GM21737 (cell line): ENCODE measurements at regions not wholly inside any gene's neighbourhood (a gene's known extent, or its start where the extent isn't known, plus 50 kb on each side); places are given as distances from the start of the nearest gene placed in this dataset.
A peak's percentile ranks its signal among the peaks of the same experiment; 100 is the strongest.
"Not testable (repeated sequence)": the region's sequence is repeated elsewhere in the genome, so short reads cannot be mapped to it uniquely, and the experiment has no call there.

Experiments used
- ATAC-seq: cut with Tn5 transposase; IDR thresholded peaks from one replicate; pipeline ENCODE4 v1.9.1; 2021; ENCODE audit warnings: mild to moderate bottlenecking, moderate library complexity; ENCODE audit not compliant: unreplicated experiment

DNA sequence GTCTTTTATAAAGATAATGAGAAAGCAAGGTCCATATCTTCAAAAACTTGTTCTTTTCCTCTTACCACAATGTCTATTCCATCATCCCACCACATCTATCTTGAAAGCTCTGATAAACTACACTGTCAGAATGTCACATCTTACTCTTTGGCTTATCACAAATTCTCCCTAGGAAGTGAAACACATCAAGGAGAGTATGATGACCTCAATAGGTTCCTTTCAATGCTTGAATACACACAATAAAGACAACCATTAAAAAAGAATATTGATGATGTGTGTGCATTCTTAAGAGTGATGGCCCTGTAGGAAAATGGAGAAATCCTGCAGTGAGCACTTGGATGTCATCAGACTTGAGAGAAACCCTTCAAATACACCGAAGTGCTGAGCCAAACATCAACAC lies 918.1 kb upstream of the SORCS1 start:
- ATAC-seq, result no peak

GRCh38 chr10:108078263-108078662 lies 913.8 kb upstream of the SORCS1 start:
- ATAC-seq, result no peak

GRCh38 chr10:108072466-108072865 lies 908.0 kb upstream of the SORCS1 start:
- no peak for ATAC-seq

- no peak for ATAC-seq
Measured at GRCh38 chr10:108070789-108071188, 906.3 kb upstream of the SORCS1 start.

DNA sequence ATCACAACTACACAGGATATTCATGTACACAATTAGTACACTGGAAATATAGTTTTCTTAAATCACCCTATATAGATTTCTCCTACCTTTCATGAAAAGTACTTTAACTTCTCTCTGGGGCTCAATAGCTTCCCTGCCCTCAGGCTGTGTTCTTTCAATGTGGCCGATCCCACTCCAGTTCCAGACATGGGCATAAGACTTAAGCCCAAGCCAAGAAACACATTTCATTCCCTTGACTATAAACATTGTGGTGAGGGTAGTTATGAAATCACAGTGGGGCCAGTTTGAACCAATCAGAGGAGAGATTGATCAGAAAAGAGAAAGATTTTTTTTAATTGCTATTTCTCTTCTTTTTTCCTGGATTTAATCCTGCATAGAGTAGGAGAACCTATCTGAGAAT lies 904.6 kb upstream of the SORCS1 start:
- ATAC-seq, result no peak

GRCh38 chr10:108064746-108065260 lies 900.3 kb upstream of the SORCS1 start:
- ATAC-seq, result no peak

DNA sequence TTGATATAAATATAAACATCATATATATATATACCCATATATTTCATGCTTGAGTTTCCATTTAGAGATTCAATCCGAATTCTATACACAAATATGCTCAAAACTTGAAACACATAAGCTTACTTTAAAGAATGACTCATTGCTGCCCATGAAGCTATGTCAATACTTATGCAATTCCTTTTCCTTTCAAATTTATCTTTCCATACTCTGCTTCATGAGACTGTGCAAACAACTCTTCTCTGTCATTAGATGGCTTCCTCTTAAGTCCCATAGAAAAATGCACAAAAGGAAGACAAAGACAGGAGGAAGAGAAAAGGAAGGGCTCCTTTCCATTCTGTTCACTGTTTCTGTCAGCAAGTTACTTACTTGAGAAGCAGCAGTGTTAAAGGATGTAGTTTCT lies 895.7 kb upstream of the SORCS1 start:
- ATAC-seq, result no peak

- no peak for ATAC-seq
Measured at GRCh38 chr10:108055506-108055905, 891.0 kb upstream of the SORCS1 start.

- ATAC-seq, result no peak
Measured at GRCh38 chr10:108052981-108053380, 888.5 kb upstream of the SORCS1 start.

DNA sequence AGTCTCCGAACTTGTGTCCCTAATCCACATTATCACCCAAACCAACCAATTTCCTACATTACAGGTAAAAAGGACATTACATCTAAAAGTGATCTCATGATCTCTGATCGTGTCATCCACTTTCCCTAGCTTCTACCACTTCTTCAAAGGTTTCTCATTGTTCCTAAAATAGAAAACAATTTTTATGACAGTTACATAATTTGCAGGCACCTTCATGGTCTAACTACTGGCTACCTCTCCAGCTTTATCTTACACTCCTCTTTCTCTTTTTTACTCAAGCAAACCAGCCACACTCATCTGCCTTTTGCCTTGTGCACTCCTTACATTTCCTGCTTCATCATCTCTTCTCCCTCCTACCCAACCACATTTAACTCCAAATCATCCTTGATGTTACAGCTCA lies 886.7 kb upstream of the SORCS1 start:
- ATAC-seq, result no peak

GRCh38 chr10:108050626-108051025 lies 886.1 kb upstream of the SORCS1 start:
- no peak for ATAC-seq

DNA sequence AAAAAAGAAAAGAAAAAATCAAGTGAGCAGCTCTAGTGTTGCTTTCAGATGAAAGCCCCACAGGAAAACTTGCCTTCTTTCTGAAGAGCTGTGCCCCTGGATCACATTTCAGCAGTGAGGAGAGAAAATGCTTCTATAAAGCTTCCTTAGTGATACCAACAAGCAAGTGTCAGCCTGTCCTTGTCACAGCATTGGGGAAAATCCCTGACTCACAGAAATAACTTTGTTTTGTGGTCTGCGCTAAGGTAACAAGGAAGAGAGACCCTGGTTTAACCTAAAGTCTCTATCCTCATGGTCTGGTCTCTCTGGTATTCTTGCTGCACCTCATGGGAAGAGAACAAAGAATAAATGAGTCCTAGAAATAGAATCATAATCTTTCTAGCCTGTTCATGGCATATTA lies 885.2 kb upstream of the SORCS1 start:
- no peak for ATAC-seq

GRCh38 chr10:108048898-108049297 lies 884.4 kb upstream of the SORCS1 start:
- ATAC-seq, result no peak

DNA sequence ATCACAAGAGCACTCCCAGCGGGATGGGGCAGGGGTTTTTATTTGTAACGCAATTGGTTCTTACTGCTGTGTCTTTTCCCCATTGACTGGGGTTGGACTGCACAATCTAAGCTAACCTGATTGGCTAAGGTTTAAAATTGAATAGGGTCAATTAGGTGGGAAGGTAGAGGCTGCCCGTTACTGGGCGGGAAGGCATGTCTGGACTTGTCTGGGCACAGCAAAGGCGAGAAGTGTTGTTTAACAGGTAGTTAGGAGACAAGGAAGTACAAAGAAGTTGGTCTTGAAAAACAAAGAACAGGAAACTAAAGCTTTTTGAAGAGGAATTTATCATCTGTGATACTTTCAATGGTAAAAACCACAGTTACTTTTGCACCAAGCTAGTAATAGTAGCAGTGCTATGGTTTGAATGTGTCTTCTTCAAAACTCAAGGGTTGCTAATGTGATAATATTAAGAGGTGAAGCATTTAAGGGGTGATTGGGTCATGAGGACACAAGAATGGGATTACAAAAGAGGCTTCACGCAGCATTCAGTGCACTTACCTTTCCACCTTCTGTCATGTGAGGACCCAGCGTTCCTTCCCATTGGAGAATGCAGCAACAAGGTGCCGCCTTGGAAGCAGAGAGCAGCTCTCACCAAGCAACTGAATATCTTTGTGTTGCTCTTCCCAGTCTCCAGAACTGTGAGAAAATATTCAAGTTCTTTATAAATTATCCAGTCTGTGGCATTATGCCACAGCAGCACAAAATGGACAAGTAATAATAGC lies 875.5 kb upstream of the SORCS1 start:
- ATAC-seq, result no peak

GRCh38 chr10:108037061-108037460 lies 872.6 kb upstream of the SORCS1 start:
- no peak for ATAC-seq

GRCh38 chr10:108036265-108036664 lies 871.8 kb upstream of the SORCS1 start:
- ATAC-seq, result no peak

DNA sequence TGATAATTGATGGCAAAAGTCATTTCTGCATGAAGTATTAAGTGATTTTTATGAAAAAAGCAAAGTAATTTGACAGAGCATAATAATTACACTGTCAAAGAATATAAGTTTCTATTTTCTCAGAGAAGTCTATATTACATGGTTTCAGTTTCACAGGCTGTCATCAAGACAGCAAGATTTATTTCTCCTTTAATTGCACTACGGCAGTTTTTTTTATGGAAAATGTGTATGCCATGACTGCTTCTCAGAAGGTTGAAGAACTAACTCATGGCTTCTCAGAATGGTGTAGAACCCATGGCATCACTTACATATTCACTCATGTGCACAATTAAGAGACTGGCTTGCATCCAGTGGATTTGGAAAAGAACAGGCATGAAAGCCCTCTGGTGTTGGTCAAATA lies 870.3 kb upstream of the SORCS1 start:
- ATAC-seq, result no peak

- ATAC-seq, result not testable (repeated sequence)
Measured at GRCh38 chr10:108033518-108033917, 869.0 kb upstream of the SORCS1 start.

- ATAC-seq, result no peak
Measured at GRCh38 chr10:108031505-108031904, 867.0 kb upstream of the SORCS1 start.

GRCh38 chr10:108014902-108015177 lies 850.3 kb upstream of the SORCS1 start:
- peak; percentile 68 for ATAC-seq

DNA sequence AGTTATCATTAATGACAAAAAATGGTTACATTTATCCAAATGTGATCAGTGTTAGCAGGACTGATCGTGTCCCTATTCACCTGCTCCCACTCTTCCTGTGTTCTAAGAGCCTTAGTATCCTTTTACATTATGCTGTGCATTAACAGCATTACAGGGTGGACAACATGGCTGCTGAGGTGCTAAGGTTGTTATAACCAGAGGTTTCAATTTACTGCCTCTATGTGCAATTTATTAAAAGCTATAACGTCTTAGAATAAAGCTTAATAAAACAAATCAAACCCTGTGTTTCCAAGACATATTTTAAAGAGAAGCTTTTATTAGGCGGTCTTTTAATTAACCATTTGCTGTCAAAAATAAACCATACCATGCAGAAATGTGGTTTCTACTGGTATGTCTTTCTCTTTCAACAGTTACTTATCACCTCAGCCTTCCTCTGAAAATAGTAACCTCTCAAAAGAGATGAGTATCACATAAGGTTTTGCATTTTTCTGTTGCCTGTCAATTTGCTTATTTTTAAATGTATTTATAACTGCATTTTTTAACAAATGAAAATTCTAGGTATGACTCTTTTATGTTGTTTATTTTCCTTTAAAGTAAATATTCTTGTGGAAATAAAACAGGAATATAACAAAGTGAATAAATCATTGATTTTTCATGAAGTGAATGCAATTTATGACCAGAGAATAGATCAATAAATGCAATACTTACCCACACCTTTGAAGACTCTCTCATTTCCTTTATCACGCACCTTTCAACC lies 849.8 kb upstream of the SORCS1 start:
- ATAC-seq, result peak; percentile 54

GRCh38 chr10:108005627-108006026 lies 841.1 kb upstream of the SORCS1 start:
- no peak for ATAC-seq
